ENCODE measurements at regions not wholly inside any gene's neighbourhood (a gene's known extent, or its start where the extent isn't known, plus 50 kb on each side); places are given as distances from the start of the nearest gene placed in this dataset.

- POLR2A ChIA-PET (ENCODE audit: partially characterized antibody), result no interaction called here
- TF ChIP-seq BRCA1 (IDR thresholded peaks at IDR 0.05; ENCODE audit: low read depth, low read length) (no peak), RAD21 (IDR thresholded peaks at IDR 0.05 in 1 of 2, conservative IDR thresholded peaks at IDR 0.05 in 1 of 2; ENCODE audit: low read depth in 2 of 2, low read length in 2 of 2) (no peak)
Observed at GRCh38 chr7:28350662-28351061, 61.7 kb upstream of the CREB5 start.

More at GRCh38 chr7:28350662-28351061, 61.7 kb upstream of the CREB5 start:
- no peak overlapping the region for H2AK5ac ChIP-seq (ENCODE audit: low read depth, low read length)
- H3K23ac ChIP-seq (ENCODE audit: insufficient read length), result no peak overlapping the region
- H3K23me2 ChIP-seq (ENCODE audit: low read depth, low read length), result no peaks in the 10 kb centered on the region
- no peaks in the 10 kb centered on the region for H4K20me1 ChIP-seq (replicated peaks in 1 of 2; ENCODE audit: control insufficient read depth in 1 of 2, insufficient read depth in 2 of 2, low read length in 2 of 2)
- no peak overlapping the region for H3K4me3 ChIP-seq (ENCODE audit: extremely low read depth in 1 of 4, insufficient read depth in 2 of 4, low read depth in 3 of 4, low read length in 4 of 4)
- no peak overlapping the region for H3K14ac ChIP-seq (ENCODE audit: insufficient read length)
- no peak overlapping the region for H3K18ac ChIP-seq (ENCODE audit: extremely low read depth, low read length)
- 89% methylated on average over 4 of the region's 4 CpGs; no CpG with 5 or more reads in 1 of the 2 experiments for WGBS, 2 experiments (ENCODE audit: extremely low coverage in 1 of 2, insufficient coverage in 1 of 2, insufficient read length in 1 of 2, insufficient replicate concordance in 2 of 2, low coverage in 1 of 2, low lambda C conversion rate in 2 of 2, missing lambda C conversion rate in 1 of 2)
- no peak overlapping the region for H4K91ac ChIP-seq (replicated peaks; ENCODE audit: insufficient read length, low read length)
- H2BK120ac ChIP-seq (replicated peaks; ENCODE audit: low read depth, low read length), result no peak overlapping the region
- no peak overlapping the region for H3K4me2 ChIP-seq (ENCODE audit: insufficient read depth in 1 of 2, low read depth in 2 of 2, low read length in 2 of 2)
- H2BK12ac ChIP-seq (ENCODE audit: low read depth, low read length), result no peak overlapping the region
- H2BK5ac ChIP-seq (ENCODE audit: low read depth, low read length), result no peak overlapping the region
- H3K27ac ChIP-seq (ENCODE audit: low read depth, low read length), result no peak overlapping the region
- no peak overlapping the region for H3K9ac ChIP-seq (replicated peaks in 1 of 4; ENCODE audit: extremely low read depth in 1 of 4, low read depth in 3 of 4, low read length in 3 of 4)
- peaks cover 0 to 8% (median 0%) of the 10 kb centered on the region in 4 experiments; a peak in 2 of 7 replicates for H3K4me1 ChIP-seq (replicated peaks in 1 of 4; ENCODE audit: control insufficient read depth in 3 of 4, insufficient read depth in 4 of 4, low read length in 3 of 4)
- 0 out of 7 replicates have a peak, but pooled peaks cover 0 to 2% (median 0%) of the 10 kb centered on the region in 4 experiments for H3K27me3 ChIP-seq (replicated peaks in 1 of 4; ENCODE audit: control insufficient read depth in 3 of 4, extremely low read depth in 1 of 4, insufficient read depth in 3 of 4, low read length in 3 of 4)
- H2BK20ac ChIP-seq (ENCODE audit: low read length), result no peak overlapping the region
- H3K4ac ChIP-seq (replicated peaks; ENCODE audit: insufficient read length, low read depth, low read length), result no peak overlapping the region
- no peaks in the 10 kb centered on the region for H3K79me1 ChIP-seq (ENCODE audit: low read depth, low read length)
- no peak overlapping the region for H3K56ac ChIP-seq (replicated peaks; ENCODE audit: insufficient read length, low read depth, low read length)
- no peak overlapping the region for H4K5ac ChIP-seq (ENCODE audit: insufficient read length, low read depth, low read length)
- no peak overlapping the region for H2AFZ ChIP-seq (ENCODE audit: low read length)
- CTCF ChIA-PET (ENCODE audit: partially characterized antibody), result interaction anchor here (0.6 to 9.2 kb wide), 3 partner anchors 11 to 108 kb away, joined by 3 to 89 read pairs (median 3); no protein-coding TSS in a partner anchor
- no peak overlapping the region for H4K8ac ChIP-seq (ENCODE audit: extremely low read depth, insufficient read depth, low read length)
- FAIRE-seq (no peak), DNase-seq (ENCODE audit: low read depth in 1 of 2, low spot score in 2 of 2) (no peak)
- no peak overlapping the region for H2BK15ac ChIP-seq (ENCODE audit: low read length)
- no peaks in the 10 kb centered on the region for H3K79me2 ChIP-seq (ENCODE audit: control insufficient read depth in 1 of 2, insufficient read depth in 2 of 2, low read length in 2 of 2)
- no peaks in the 10 kb centered on the region for H3K36me3 ChIP-seq (ENCODE audit: control insufficient read depth in 2 of 4, insufficient read depth in 4 of 4, low read length in 3 of 4)
- H3K9me3 ChIP-seq (ENCODE audit: insufficient read depth in 2 of 2, low read depth in 1 of 2, low read length in 1 of 2), result 0 out of 4 replicates have a peak, but pooled peaks cover 0 to 3% of the 10 kb centered on the region in 2 experiments

Data from H1 (cell line).